ENCODE measurements at regions not wholly inside any gene's neighbourhood (a gene's known extent, or its start where the extent isn't known, plus 50 kb on each side); places are given as distances from the start of the nearest gene placed in this dataset.

- TF ChIP-seq ZBTB44 (tag by site-specific recombination; IDR thresholded peaks at IDR 0.05), result no peak
- no peak for TF ChIP-seq ZNF626 (tag by site-specific recombination; IDR thresholded peaks at IDR 0.05)
- no peak for TF ChIP-seq KLF17 (tag by site-specific recombination; IDR thresholded peaks at IDR 0.05)
- TF ChIP-seq ZNF311 (tag by site-specific recombination; IDR thresholded peaks at IDR 0.05; ENCODE audit: borderline replicate concordance), result no peak
- peak; percentile 92 for TF ChIP-seq ZNF362 (tag by site-specific recombination; IDR thresholded peaks at IDR 0.05)
These were observed 49.8 kb upstream of the SLC4A7 start (continued) for GRCh38 chr3:27533718-27534573.

Data from HEK293 (cell line).